ENCODE measurements at regions not wholly inside any gene's neighbourhood (a gene's known extent, or its start where the extent isn't known, plus 50 kb on each side); places are given as distances from the start of the nearest gene placed in this dataset.

GRCh38 chr3:161987933-161988332, 491.3 kb downstream of the OTOL1 start:
- DNase-seq = no peak
- no peak for ATAC-seq (ENCODE audit: insufficient read depth, low FRiP score)
- Histone ChIP-seq H3K36me3 (ENCODE audit: control insufficient read depth in 4 of 4, insufficient read depth in 4 of 4, low read length in 4 of 4) (no peaks in the 10 kb centered on the region), H3K9ac (ENCODE audit: insufficient read depth in 1 of 2, low read length in 2 of 2) (no peak overlapping the region), H3K4me1 (ENCODE audit: control insufficient read depth in 5 of 5, insufficient read depth in 5 of 5, low read length in 5 of 5) (no peaks in the 10 kb centered on the region), H3K27ac (ENCODE audit: low read depth in 1 of 2, low read length in 1 of 2) (no peak overlapping the region), H3K9me3 (ENCODE audit: control insufficient read depth in 4 of 4, insufficient read depth in 3 of 4, low read length in 3 of 4) (no peaks in the 10 kb centered on the region), H3K4me3 (no peak overlapping the region), H3K27me3 (ENCODE audit: control insufficient read depth in 3 of 3, insufficient read depth in 3 of 3, low read length in 2 of 3) (no peaks in the 10 kb centered on the region)
- TF ChIP-seq CTCF (IDR thresholded peaks at IDR 0.05; ENCODE audit: control extremely low read depth, extremely low read depth) = no peak
- 81 to 87% methylated on average over 1 of the region's 1 CpG for WGBS, 2 donors

GRCh38 chr3:161989012-161989411, 492.4 kb downstream of the OTOL1 start:
- Histone ChIP-seq H3K4me3 (no peak overlapping the region), H3K27me3 (ENCODE audit: control insufficient read depth in 3 of 3, insufficient read depth in 3 of 3, low read length in 2 of 3) (no peaks in the 10 kb centered on the region), H3K36me3 (ENCODE audit: control insufficient read depth in 4 of 4, insufficient read depth in 4 of 4, low read length in 4 of 4) (no peaks in the 10 kb centered on the region), H3K9ac (ENCODE audit: insufficient read depth in 1 of 2, low read length in 2 of 2) (no peak overlapping the region), H3K4me1 (ENCODE audit: control insufficient read depth in 5 of 5, insufficient read depth in 5 of 5, low read length in 5 of 5) (no peaks in the 10 kb centered on the region), H3K27ac (ENCODE audit: low read depth in 1 of 2, low read length in 1 of 2) (no peak overlapping the region), H3K9me3 (ENCODE audit: control insufficient read depth in 4 of 4, insufficient read depth in 3 of 4, low read length in 3 of 4) (no peaks in the 10 kb centered on the region)
- WGBS, 2 donors = 74 to 78% methylated on average over 1 of the region's 1 CpG
- no peak for ATAC-seq (ENCODE audit: insufficient read depth, low FRiP score)
- DNase-seq = no peak
- TF ChIP-seq CTCF (IDR thresholded peaks at IDR 0.05; ENCODE audit: control extremely low read depth, extremely low read depth) = no peak

- DNase-seq (no peak), ATAC-seq (ENCODE audit: insufficient read depth, low FRiP score) (no peak)
- Histone ChIP-seq H3K4me3 (no peak overlapping the region), H3K4me1 (ENCODE audit: control insufficient read depth in 5 of 5, insufficient read depth in 5 of 5, low read length in 5 of 5) (no peaks in the 10 kb centered on the region), H3K27me3 (ENCODE audit: control insufficient read depth in 3 of 3, insufficient read depth in 3 of 3, low read length in 2 of 3) (no peaks in the 10 kb centered on the region), H3K9me3 (ENCODE audit: control insufficient read depth in 4 of 4, insufficient read depth in 3 of 4, low read length in 3 of 4) (no peaks in the 10 kb centered on the region), H3K27ac (ENCODE audit: low read depth in 1 of 2, low read length in 1 of 2) (no peak overlapping the region), H3K36me3 (ENCODE audit: control insufficient read depth in 4 of 4, insufficient read depth in 4 of 4, low read length in 4 of 4) (no peaks in the 10 kb centered on the region), H3K9ac (ENCODE audit: insufficient read depth in 1 of 2, low read length in 2 of 2) (no peak overlapping the region)
- TF ChIP-seq CTCF (IDR thresholded peaks at IDR 0.05; ENCODE audit: control extremely low read depth, extremely low read depth) = no peak
- WGBS, 2 donors = 94 to 95% methylated on average over 3 of the region's 3 CpGs
Measured at GRCh38 chr3:161990036-161990435, 493.4 kb downstream of the OTOL1 start.

GRCh38 chr3:161991901-161992540, 495.4 kb downstream of the OTOL1 start:
- H3K9ac ChIP-seq (ENCODE audit: insufficient read depth in 1 of 2, low read length in 2 of 2) = no peak overlapping the region
- no peak overlapping the region for H3K27ac ChIP-seq (ENCODE audit: low read depth in 1 of 2, low read length in 1 of 2)
- no peak for TF ChIP-seq CTCF (IDR thresholded peaks at IDR 0.05; ENCODE audit: control extremely low read depth, extremely low read depth)
- ATAC-seq (ENCODE audit: insufficient read depth, low FRiP score) (no peak), DNase-seq (no peak)
- H3K36me3 ChIP-seq (ENCODE audit: control insufficient read depth in 4 of 4, insufficient read depth in 4 of 4, low read length in 4 of 4) = no peaks in the 10 kb centered on the region
- H3K4me3 ChIP-seq = no peak overlapping the region
- H3K9me3 ChIP-seq (ENCODE audit: control insufficient read depth in 4 of 4, insufficient read depth in 3 of 4, low read length in 3 of 4) = no peaks in the 10 kb centered on the region
- no peaks in the 10 kb centered on the region for H3K4me1 ChIP-seq (ENCODE audit: control insufficient read depth in 5 of 5, insufficient read depth in 5 of 5, low read length in 5 of 5)
- no peaks in the 10 kb centered on the region for H3K27me3 ChIP-seq (ENCODE audit: control insufficient read depth in 3 of 3, insufficient read depth in 3 of 3, low read length in 2 of 3)
- 85 to 89% methylated on average over 4 of the region's 4 CpGs for WGBS, 2 donors
